H9 (cell line): ENCODE measurements at regions not wholly inside any gene's neighbourhood (a gene's known extent, or its start where the extent isn't known, plus 50 kb on each side); places are given as distances from the start of the nearest gene placed in this dataset.

Experiments used
- DNase-seq: peaks from one replicate; pipeline ENCODE4 v3.0.0-alpha.2; 2017
- H2AFZ ChIP-seq: one replicate; pipeline ENCODE4 v1.6.1; 2013; ENCODE audit warnings: mild to moderate bottlenecking, low read length, control low read depth, moderate library complexity
- H2AK5ac ChIP-seq: 2 replicates; pipeline ENCODE4 v1.6.1; 2013; ENCODE audit warnings: low read length, control low read depth, mixed read lengths; ENCODE audit not compliant: insufficient read length
- H2BK120ac ChIP-seq: one replicate; pipeline ENCODE4 v1.6.1; 2013; ENCODE audit warnings: low read depth, mild to moderate bottlenecking, low read length, control low read depth, inconsistent platforms; ENCODE audit not compliant: poor library complexity, severe bottlenecking
- H2BK12ac ChIP-seq: 2 replicates; pipeline ENCODE4 v1.6.1; 2013; ENCODE audit warnings: low read length, control low read depth, mixed read lengths, low read depth; ENCODE audit not compliant: insufficient read length
- H2BK15ac ChIP-seq: 2 replicates; pipeline ENCODE4 v1.6.1; 2013; ENCODE audit warnings: low read depth, low read length, control low read depth
- H2BK20ac ChIP-seq: one replicate; pipeline ENCODE4 v1.6.1; 2013; ENCODE audit warnings: low read depth, mild to moderate bottlenecking, low read length, control low read depth, inconsistent platforms; ENCODE audit not compliant: poor library complexity, severe bottlenecking
- H2BK5ac ChIP-seq: 2 replicates; pipeline ENCODE4 v1.6.1; 2013; ENCODE audit warnings: low read length, control low read depth, mixed read lengths; ENCODE audit not compliant: insufficient read length
- H3K14ac ChIP-seq: 2 replicates; pipeline ENCODE4 v1.6.1; 2013; ENCODE audit warnings: low read length, control low read depth; ENCODE audit not compliant: insufficient read depth
- H3K18ac ChIP-seq: 2 replicates; pipeline ENCODE4 v1.6.1; 2013; ENCODE audit warnings: low read depth, mild to moderate bottlenecking, mixed read lengths, low read length, control low read depth; ENCODE audit not compliant: insufficient read length
- H3K23ac ChIP-seq: 2 replicates; pipeline ENCODE4 v1.6.1; 2013; ENCODE audit warnings: low read length, control low read depth, mixed read lengths, low read depth; ENCODE audit not compliant: insufficient read length
- H3K23me2 ChIP-seq: 2 replicates; pipeline ENCODE4 v1.6.1; 2013; ENCODE audit warnings: low read depth, mild to moderate bottlenecking, mixed read lengths, low read length, control low read depth; ENCODE audit not compliant: insufficient read length, poor library complexity, severe bottlenecking
- H3K27ac ChIP-seq: 2 replicates; pipeline ENCODE4 v1.5.1; 2013; ENCODE audit warnings: low read length, control low read depth, mixed read lengths, low read depth; ENCODE audit not compliant: insufficient read length
- H3K27me3 ChIP-seq: 2 replicates; pipeline ENCODE4 v1.6.1; 2013; ENCODE audit warnings: low read length, control low read depth, inconsistent platforms; ENCODE audit not compliant: insufficient read depth
- H3K4ac ChIP-seq: 2 replicates; pipeline ENCODE4 v1.6.1; 2013; ENCODE audit warnings: low read depth, mild to moderate bottlenecking, control low read depth, inconsistent platforms, low read length, moderate library complexity
- H3K4me1 ChIP-seq: 2 replicates; pipeline ENCODE4 v1.6.1; 2013; ENCODE audit warnings: low read length, control low read depth, inconsistent platforms; ENCODE audit not compliant: insufficient read depth
- H3K4me2 ChIP-seq: 2 replicates; pipeline ENCODE4 v1.6.1; 2013; ENCODE audit warnings: low read length, control low read depth, mixed read lengths; ENCODE audit not compliant: insufficient read length, insufficient read depth
- H3K56ac ChIP-seq: 2 replicates; pipeline ENCODE4 v1.6.1; 2013; ENCODE audit warnings: low read depth, mild to moderate bottlenecking, mixed read lengths, low read length, control low read depth; ENCODE audit not compliant: insufficient read length
- H3K79me1 ChIP-seq: 2 replicates; pipeline ENCODE4 v1.6.1; 2013; ENCODE audit warnings: low read depth, mild to moderate bottlenecking, moderate library complexity, low read length, control low read depth, inconsistent platforms; ENCODE audit not compliant: insufficient read depth, poor library complexity, severe bottlenecking
- H3K79me2 ChIP-seq: 2 replicates; pipeline ENCODE4 v1.6.1; 2013; ENCODE audit warnings: low read length, control low read depth, inconsistent platforms; ENCODE audit not compliant: insufficient read depth
- H3K9ac ChIP-seq: 2 replicates; pipeline ENCODE4 v1.6.1; 2013; ENCODE audit warnings: low read length, control low read depth, mixed read lengths; ENCODE audit not compliant: insufficient read length; ENCODE audit errors: extremely low read depth
- H3K9me3 ChIP-seq: one replicate; pipeline ENCODE4 v1.6.1; 2013; ENCODE audit warnings: low read depth, low read length, inconsistent platforms; ENCODE audit not compliant: control insufficient read depth
- H3T11ph ChIP-seq: one replicate; pipeline ENCODE4 v1.6.1; 2013; ENCODE audit warnings: mild to moderate bottlenecking, low read length, control low read depth, inconsistent platforms
- H4K20me1 ChIP-seq: one replicate; pipeline ENCODE4 v1.6.1; 2013; ENCODE audit not compliant: control insufficient read depth, insufficient read length, insufficient read depth
- H4K5ac ChIP-seq: 2 replicates; pipeline ENCODE4 v1.6.1; 2013; ENCODE audit warnings: low read depth, mild to moderate bottlenecking, mixed read lengths, low read length, control low read depth; ENCODE audit not compliant: insufficient read length
- H4K8ac ChIP-seq: replicated peaks from 2 replicates; pipeline ENCODE4 v1.6.1; 2013; ENCODE audit warnings: low read length, control low read depth, mixed read lengths, low read depth; ENCODE audit not compliant: insufficient read length
- H4K91ac ChIP-seq: 2 replicates; pipeline ENCODE4 v1.6.1; 2013; ENCODE audit warnings: low read depth, mild to moderate bottlenecking, moderate library complexity, mixed read lengths, low read length, control low read depth; ENCODE audit not compliant: insufficient read length
- H3K27ac Mint-ChIP-seq, 3 experiments: 2 replicates in 2 of 3; 3 replicates in 1 of 3; pipeline ENCODE4 v1.8.0; 2020 to 2021; ENCODE audit warnings: mixed read lengths in 3 of 3, mild to moderate bottlenecking in 1 of 3, moderate library complexity in 1 of 3
- H3K27me3 Mint-ChIP-seq: 2 replicates; pipeline ENCODE4 v1.8.0; 2021; ENCODE audit warnings: low read depth, mild to moderate bottlenecking, moderate library complexity, mixed read lengths
- H3K36me3 Mint-ChIP-seq, 3 experiments: 2 replicates in 2 of 3; 3 replicates in 1 of 3; pipeline ENCODE4 v1.8.0; 2020 to 2021; ENCODE audit warnings: low read depth in 3 of 3, mixed read lengths in 3 of 3; ENCODE audit not compliant: insufficient read depth in 1 of 3
- H3K4me1 Mint-ChIP-seq, 2 experiments: 2 replicates each; pipeline ENCODE4 v1.8.0; 2020; ENCODE audit warnings: mixed read lengths in 2 of 2
- H3K4me3 Mint-ChIP-seq, 2 experiments: 2 replicates in 1 of 2; 3 replicates in 1 of 2; pipeline ENCODE4 v1.8.0; 2020 to 2021; ENCODE audit warnings: mild to moderate bottlenecking in 2 of 2, mixed read lengths in 2 of 2, moderate library complexity in 1 of 2
- H3K9me3 Mint-ChIP-seq, 2 experiments: 2 replicates in 1 of 2; 3 replicates in 1 of 2; pipeline ENCODE4 v1.8.0; 2020; ENCODE audit warnings: mild to moderate bottlenecking in 2 of 2, mixed read lengths in 2 of 2, moderate library complexity in 1 of 2
- CTCF ChIP-seq: fragments of 200-600 bp; sonication (generic); conservative IDR thresholded peaks from 3 replicates; pipeline ENCODE4 v1.8.0; 2021; ENCODE audit warnings: antibody characterized with exemption, mild to moderate bottlenecking
- WGBS: extraction: QIAGEN DNeasy Blood & Tissue Kit; methylation state at CpG from one replicate; pipeline ENCODE4 v1.1.7; 2013; ENCODE audit warnings: missing lambda C conversion rate, low lambda C conversion rate, mixed read lengths; ENCODE audit not compliant: insufficient read length; ENCODE audit errors: extremely low coverage; 5-methylcytosine and 5-hydroxymethylcytosine counted together

DNA sequence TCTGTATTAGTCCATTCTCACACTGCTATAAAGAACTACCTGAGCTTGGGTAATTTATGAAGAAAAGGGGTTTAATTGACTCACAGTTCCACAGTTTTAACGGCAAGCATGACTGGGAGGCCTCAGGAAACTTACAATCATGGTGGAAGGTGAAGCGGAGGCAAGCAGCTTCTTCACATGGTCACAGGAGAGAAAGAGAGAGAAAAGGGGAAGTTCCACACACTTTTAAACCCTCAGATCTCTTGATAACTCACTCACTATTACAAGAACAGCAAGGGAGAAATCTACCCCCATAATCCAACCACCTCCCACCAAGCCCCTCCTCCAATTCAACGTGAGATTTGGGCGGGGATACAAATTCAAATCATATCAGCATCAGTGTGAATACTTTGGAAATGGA is 133.4 kb upstream of the SLC30A5 start:
- H3K4me1 ChIP-seq, result no peaks in the 10 kb centered on the region
- Mint-ChIP-seq H3K36me3 (no peaks in the 10 kb centered on the region), H3K27ac (no peak overlapping the region), H3K9me3 (no peaks in the 10 kb centered on the region), H3K4me3 (no peak overlapping the region), H3K4me1 (peaks cover 4 to 5% of the 10 kb centered on the region in 2 experiments), H3K27me3 (no peaks in the 10 kb centered on the region; the same call in 1 of the 2 replicates)
- H2BK12ac ChIP-seq, result no peak overlapping the region
- H3K4me2 ChIP-seq, result no peak overlapping the region
- H4K5ac ChIP-seq, result no peak overlapping the region
- H2AK5ac ChIP-seq, result no peak overlapping the region
- no peak overlapping the region for H3K14ac ChIP-seq
- no peak overlapping the region for H4K8ac ChIP-seq
- H3K23ac ChIP-seq, result no peak overlapping the region
- H3K56ac ChIP-seq, result no peak overlapping the region
- H3K9ac ChIP-seq, result no peak overlapping the region
- no peak overlapping the region for H3K27ac ChIP-seq
- H3T11ph ChIP-seq, result no peak overlapping the region
- H2AFZ ChIP-seq, result no peak overlapping the region
- no peak overlapping the region for H3K18ac ChIP-seq
- no peak overlapping the region for H2BK15ac ChIP-seq
- H3K27me3 ChIP-seq, result no peaks in the 10 kb centered on the region
- no peak overlapping the region for H2BK120ac ChIP-seq
- H3K79me2 ChIP-seq, result no peaks in the 10 kb centered on the region
- WGBS, result no CpG with 5 or more reads among the region's 4 CpGs
- TF ChIP-seq CTCF, result no peak
- no peaks in the 10 kb centered on the region for H3K79me1 ChIP-seq
- no peak overlapping the region for H2BK5ac ChIP-seq
- H3K9me3 ChIP-seq, result no peaks in the 10 kb centered on the region
- no peak overlapping the region for H3K4ac ChIP-seq
- no peak for DNase-seq
- no peaks in the 10 kb centered on the region for H3K23me2 ChIP-seq
- no peak overlapping the region for H4K91ac ChIP-seq
- no peak overlapping the region for H2BK20ac ChIP-seq
- H4K20me1 ChIP-seq, result no peaks in the 10 kb centered on the region
